ENCODE measurements at regions not wholly inside any gene's neighbourhood (a gene's known extent, or its start where the extent isn't known, plus 50 kb on each side); places are given as distances from the start of the nearest gene placed in this dataset.

DNA sequence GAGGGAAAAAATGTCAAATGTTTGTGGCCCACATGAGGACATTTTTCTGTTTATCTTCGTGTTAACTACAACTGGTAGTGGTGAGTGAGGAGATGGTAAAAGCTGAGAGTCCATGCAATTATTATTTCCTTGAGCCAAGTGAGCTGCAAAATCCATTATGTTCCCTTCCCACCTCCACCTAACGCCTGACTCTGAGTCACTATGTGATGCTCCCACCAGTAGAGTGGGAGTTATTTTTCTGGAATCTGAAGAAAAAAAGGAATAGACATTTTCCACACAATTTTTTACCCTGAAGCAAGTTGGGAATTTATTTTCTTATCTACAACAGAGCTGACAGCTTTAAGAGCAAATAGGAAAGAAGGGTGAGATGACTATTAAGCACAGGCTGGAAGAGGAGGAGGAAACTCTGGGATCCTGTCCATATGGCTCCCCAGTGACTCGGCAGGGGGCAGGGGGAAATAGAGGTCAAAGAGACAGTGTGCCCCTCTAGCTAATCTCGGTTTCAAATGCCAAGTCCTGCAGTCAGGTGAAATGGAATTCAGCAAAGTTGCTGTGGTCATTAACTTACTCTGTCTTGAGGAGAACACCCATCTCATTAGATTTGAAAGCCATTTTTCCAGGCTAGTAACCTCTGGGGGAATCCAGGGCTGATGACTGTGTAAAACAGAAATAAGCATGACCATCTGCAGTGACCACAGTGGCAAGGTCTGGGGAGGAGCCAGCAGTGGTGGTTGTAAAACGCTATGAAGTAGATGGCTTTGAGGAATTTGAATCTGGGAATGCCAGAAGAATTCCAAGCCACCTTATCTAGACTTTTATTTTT lies 463.9 kb downstream of the STK39 start:
- TF ChIP-seq, protein P1, sequence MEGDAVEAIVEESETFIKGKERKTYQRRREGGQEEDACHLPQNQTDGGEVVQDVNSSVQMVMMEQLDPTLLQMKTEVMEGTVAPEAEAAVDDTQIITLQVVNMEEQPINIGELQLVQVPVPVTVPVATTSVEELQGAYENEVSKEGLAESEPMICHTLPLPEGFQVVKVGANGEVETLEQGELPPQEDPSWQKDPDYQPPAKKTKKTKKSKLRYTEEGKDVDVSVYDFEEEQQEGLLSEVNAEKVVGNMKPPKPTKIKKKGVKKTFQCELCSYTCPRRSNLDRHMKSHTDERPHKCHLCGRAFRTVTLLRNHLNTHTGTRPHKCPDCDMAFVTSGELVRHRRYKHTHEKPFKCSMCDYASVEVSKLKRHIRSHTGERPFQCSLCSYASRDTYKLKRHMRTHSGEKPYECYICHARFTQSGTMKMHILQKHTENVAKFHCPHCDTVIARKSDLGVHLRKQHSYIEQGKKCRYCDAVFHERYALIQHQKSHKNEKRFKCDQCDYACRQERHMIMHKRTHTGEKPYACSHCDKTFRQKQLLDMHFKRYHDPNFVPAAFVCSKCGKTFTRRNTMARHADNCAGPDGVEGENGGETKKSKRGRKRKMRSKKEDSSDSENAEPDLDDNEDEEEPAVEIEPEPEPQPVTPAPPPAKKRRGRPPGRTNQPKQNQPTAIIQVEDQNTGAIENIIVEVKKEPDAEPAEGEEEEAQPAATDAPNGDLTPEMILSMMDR (IDR thresholded peaks at IDR 0.05) = no peak
- no peak for TF ChIP-seq POLR2A (IDR thresholded peaks at IDR 0.05)
